ENCODE measurements at regions not wholly inside any gene's neighbourhood (a gene's known extent, or its start where the extent isn't known, plus 50 kb on each side); places are given as distances from the start of the nearest gene placed in this dataset.

GRCh38 chr9:79395755-79396154, 176.0 kb upstream of the TLE4 start:
- no peak for DNase-seq (ENCODE audit: low read depth, low spot score)

GRCh38 chr9:79396168-79396567, 175.6 kb upstream of the TLE4 start:
- no peak overlapping the region for H3K27ac Mint-ChIP-seq (ENCODE audit: unreplicated experiment)
- DNase-seq (ENCODE audit: low read depth, low spot score): no peak
- no peak overlapping the region for H3K4me3 Mint-ChIP-seq
- no peaks in the 10 kb centered on the region for H3K36me3 Mint-ChIP-seq (ENCODE audit: low read depth)
- H3K27me3 Mint-ChIP-seq (ENCODE audit: low read depth): no peaks in the 10 kb centered on the region
- no peak for TF ChIP-seq CTCF (conservative IDR thresholded peaks at IDR 0.05)
- H3K4me1 Mint-ChIP-seq: peaks cover 10% of the 10 kb centered on the region
- no peaks in the 10 kb centered on the region for H3K9me3 Mint-ChIP-seq

More at GRCh38 chr9:79395755-79396154, 176.0 kb upstream of the TLE4 start:
- no peaks in the 10 kb centered on the region for H3K9me3 Mint-ChIP-seq
- H3K4me1 Mint-ChIP-seq: peaks cover 10% of the 10 kb centered on the region
- no peaks in the 10 kb centered on the region for H3K27me3 Mint-ChIP-seq (ENCODE audit: low read depth)
- H3K27ac Mint-ChIP-seq (ENCODE audit: unreplicated experiment): no peak overlapping the region
- no peak overlapping the region for H3K4me3 Mint-ChIP-seq
- TF ChIP-seq CTCF (conservative IDR thresholded peaks at IDR 0.05): no peak
- no peaks in the 10 kb centered on the region for H3K36me3 Mint-ChIP-seq (ENCODE audit: low read depth)

- Mint-ChIP-seq H3K4me1 (no peaks in the 10 kb centered on the region), H3K9me3 (peaks cover 10% of the 10 kb centered on the region), H3K4me3 (no peak overlapping the region), H3K36me3 (ENCODE audit: low read depth) (no peaks in the 10 kb centered on the region), H3K27me3 (ENCODE audit: low read depth) (no peaks in the 10 kb centered on the region), H3K27ac (ENCODE audit: unreplicated experiment) (no peak overlapping the region)
- no peak for DNase-seq (ENCODE audit: low read depth, low spot score)
- TF ChIP-seq CTCF (conservative IDR thresholded peaks at IDR 0.05): no peak
Measured at GRCh38 chr9:79403495-79403894, 168.3 kb upstream of the TLE4 start.

GRCh38 chr9:79408200-79408599, 163.6 kb upstream of the TLE4 start:
- H3K9me3 Mint-ChIP-seq: peaks cover 6% of the 10 kb centered on the region
- no peaks in the 10 kb centered on the region for H3K36me3 Mint-ChIP-seq (ENCODE audit: low read depth)
- no peaks in the 10 kb centered on the region for H3K27me3 Mint-ChIP-seq (ENCODE audit: low read depth)
- no peak for DNase-seq (ENCODE audit: low read depth, low spot score)
- TF ChIP-seq CTCF (conservative IDR thresholded peaks at IDR 0.05): no peak
- no peak overlapping the region for H3K4me3 Mint-ChIP-seq
- H3K27ac Mint-ChIP-seq (ENCODE audit: unreplicated experiment): no peak overlapping the region
- H3K4me1 Mint-ChIP-seq: no peaks in the 10 kb centered on the region

- no peak for DNase-seq (ENCODE audit: low read depth, low spot score)
- TF ChIP-seq CTCF (conservative IDR thresholded peaks at IDR 0.05): no peak
- Mint-ChIP-seq H3K36me3 (ENCODE audit: low read depth) (no peaks in the 10 kb centered on the region), H3K27ac (ENCODE audit: unreplicated experiment) (no peak overlapping the region), H3K27me3 (ENCODE audit: low read depth) (no peaks in the 10 kb centered on the region), H3K4me1 (no peaks in the 10 kb centered on the region), H3K4me3 (no peak overlapping the region), H3K9me3 (peaks cover 6% of the 10 kb centered on the region)
Measured at GRCh38 chr9:79408617-79409016, 163.1 kb upstream of the TLE4 start.

All from neural crest cell (in vitro differentiated cells).